ENCODE measurements at regions not wholly inside any gene's neighbourhood (a gene's known extent, or its start where the extent isn't known, plus 50 kb on each side); places are given as distances from the start of the nearest gene placed in this dataset.

- no peak for DNase-seq
Observed at GRCh38 chr6:95244751-95245150, 332.6 kb upstream of the MANEA start.

GRCh38 chr6:95248499-95248898 lies 328.8 kb upstream of the MANEA start:
- no peak for DNase-seq

- peak; percentile 70 to 76 for DNase-seq
Observed at GRCh38 chr6:95249175-95249574, 328.2 kb upstream of the MANEA start.

GRCh38 chr6:95249661-95250060 lies 327.7 kb upstream of the MANEA start:
- DNase-seq, result no peak

GRCh38 chr6:95263840-95264239 lies 313.5 kb upstream of the MANEA start:
- no peak for DNase-seq

GRCh38 chr6:95266537-95267258 lies 310.6 kb upstream of the MANEA start:
- DNase-seq, result no peak

- no peak for DNase-seq
Observed at GRCh38 chr6:95274686-95275235, 302.6 kb upstream of the MANEA start.

DNA sequence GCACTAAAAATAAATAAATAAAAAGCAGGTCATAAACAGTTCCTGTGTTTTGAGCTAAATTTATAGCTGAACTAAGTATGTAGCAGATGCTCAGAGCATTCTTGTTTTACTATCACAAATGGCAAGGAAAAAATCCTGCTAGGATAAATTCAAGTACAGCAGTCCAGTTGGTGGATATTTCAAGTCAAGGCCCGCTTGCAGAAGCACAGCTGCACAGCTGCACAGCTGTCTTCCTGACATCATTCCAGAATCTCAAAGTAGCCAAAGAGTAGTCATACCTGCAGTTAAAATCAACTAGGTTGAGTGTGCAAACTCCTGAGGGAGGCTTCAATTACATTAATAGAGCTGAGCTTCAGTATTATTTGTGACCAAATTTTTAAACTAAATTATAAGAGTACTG lies 297.7 kb upstream of the MANEA start:
- DNase-seq, result no peak

DNA sequence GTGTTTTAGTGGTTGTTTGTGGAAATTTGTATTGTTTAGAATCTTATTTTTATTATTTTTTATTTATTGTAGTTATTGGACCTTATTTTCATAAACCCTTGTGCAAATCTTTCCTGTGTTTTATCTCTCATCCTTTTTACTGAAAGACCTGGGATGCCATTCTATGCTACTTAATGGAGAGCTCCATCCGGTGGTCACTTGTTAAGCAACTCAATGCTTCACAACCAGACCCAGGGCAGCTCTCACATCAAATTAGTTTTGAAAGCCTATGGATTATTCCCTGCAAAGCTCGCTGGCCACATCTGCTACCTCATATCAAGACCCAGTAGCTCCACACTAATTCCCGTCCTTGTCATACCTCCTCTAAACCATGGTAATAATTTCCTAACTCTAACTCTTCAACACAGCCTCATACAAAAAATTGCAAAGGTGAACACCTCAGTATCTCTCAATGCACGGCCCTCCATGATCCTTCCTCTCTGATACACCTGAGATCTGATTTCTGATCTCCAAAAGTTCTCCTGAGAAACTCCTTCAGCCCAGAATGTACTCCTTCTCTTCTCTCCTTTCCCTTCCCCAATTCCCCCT lies 296.6 kb upstream of the MANEA start:
- DNase-seq, result peak; percentile 23 to 47

GRCh38 chr6:95285881-95286280 lies 291.5 kb upstream of the MANEA start:
- no peak for DNase-seq

GRCh38 chr6:95286874-95287273 lies 290.5 kb upstream of the MANEA start:
- DNase-seq, result no peak

GRCh38 chr6:95288251-95288650 lies 289.1 kb upstream of the MANEA start:
- no peak for DNase-seq

- DNase-seq, result no peak
Observed at GRCh38 chr6:95292011-95292410, 285.3 kb upstream of the MANEA start.

DNA sequence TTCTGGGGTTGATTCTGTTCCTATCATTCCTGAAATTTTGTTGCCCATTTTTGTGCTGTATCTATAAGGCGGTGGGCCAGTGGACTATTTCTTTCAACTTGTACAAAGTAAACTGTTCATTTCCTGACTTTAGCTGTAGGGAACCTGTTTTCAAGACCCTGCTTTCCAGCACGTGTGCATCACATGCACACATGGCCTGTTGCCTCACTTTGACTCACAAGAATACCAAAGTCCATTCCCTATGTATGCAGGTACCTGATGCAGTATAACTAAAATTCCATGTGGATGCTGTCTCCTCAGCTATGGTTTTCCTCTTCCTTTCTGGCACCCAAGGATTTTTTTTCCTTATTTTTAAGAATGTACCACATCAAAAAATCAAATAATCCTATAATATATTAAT lies 284.1 kb upstream of the MANEA start:
- no peak for DNase-seq

- no peak for DNase-seq
Observed at GRCh38 chr6:95294043-95294442, 283.3 kb upstream of the MANEA start.

DNA sequence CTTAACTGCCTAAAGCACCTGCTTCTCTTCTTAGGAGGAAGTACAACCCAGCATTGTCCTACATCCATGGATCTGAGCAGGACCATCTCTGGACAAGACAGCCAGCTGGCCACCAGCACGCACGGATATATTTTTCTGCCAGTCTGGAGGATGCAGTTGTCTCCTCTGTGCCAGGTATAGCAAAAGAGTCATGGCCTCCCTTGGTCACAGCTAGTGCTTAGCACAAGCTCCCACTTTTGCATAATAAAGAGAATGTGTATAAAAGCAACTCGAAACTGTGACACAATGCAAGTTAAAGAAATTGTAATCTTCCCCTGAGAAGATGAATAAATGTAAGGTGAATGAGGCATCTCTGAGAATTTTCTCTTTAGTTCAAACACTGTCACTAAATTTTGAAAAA lies 267.8 kb upstream of the MANEA start:
- no peak for DNase-seq

DNA sequence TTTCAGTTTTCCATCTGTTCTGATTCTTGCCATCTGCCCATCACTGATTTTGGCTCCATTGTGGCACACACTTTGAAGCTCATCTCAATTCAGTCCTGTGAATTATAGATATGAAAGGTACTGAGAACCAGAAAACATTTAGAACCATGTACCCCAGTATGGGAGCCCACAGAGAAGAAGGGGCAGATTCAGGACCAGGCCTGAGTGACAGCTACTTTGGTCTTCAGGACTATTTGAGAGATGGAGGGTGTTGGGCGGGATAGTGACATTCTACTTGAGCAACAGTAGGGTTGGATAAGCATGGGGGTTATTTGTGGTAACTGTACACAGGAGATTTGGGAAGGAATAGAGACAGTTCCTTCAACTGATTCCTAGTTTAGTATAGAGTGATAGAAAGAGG lies 259.2 kb upstream of the MANEA start:
- no peak for DNase-seq

- DNase-seq, result no peak
Observed at GRCh38 chr6:95321126-95321525, 256.2 kb upstream of the MANEA start.

- DNase-seq, result no peak
Observed at GRCh38 chr6:95325916-95326315, 251.4 kb upstream of the MANEA start.

- no peak for DNase-seq
Observed at GRCh38 chr6:95328231-95328630, 249.1 kb upstream of the MANEA start.

- no peak for DNase-seq
Observed at GRCh38 chr6:95352064-95352795, 225.1 kb upstream of the MANEA start.

- DNase-seq, result no peak
Observed at GRCh38 chr6:95354551-95354950, 222.8 kb upstream of the MANEA start.

DNA sequence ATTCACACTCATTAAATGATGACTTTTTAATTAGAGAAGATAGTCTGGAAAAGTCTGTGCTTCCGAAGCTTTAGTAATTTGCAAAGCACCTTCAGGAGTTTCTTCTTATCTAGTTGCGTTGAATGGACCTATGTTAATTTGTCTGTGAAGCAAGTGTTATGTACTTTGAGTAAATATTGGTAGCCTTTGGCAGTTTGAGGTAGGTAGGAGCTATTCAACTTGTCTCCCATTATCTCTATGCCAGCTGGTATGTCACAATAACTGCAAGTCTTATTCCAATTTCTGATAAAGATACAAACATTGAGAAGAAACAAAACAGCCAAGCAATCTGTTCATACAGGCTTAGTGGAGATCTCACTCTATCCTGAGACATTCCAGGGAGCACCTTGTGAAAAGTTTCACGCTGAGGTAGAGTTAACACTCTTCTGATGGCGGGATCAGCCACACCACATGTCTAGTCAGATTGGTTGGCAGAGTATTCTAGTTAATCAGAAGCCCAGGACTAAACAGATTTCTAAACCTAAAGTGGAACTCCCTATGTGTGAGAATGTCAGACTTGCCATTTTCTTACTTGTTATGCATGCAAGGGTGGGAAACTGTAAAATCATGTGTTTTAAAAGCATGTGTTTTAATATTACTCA lies 219.8 kb upstream of the MANEA start:
- no peak for DNase-seq
